GM19025 (cell line): ENCODE measurements at regions not wholly inside any gene's neighbourhood (a gene's known extent, or its start where the extent isn't known, plus 50 kb on each side); places are given as distances from the start of the nearest gene placed in this dataset.
"Not testable (repeated sequence)": the region's sequence is repeated elsewhere in the genome, so short reads cannot be mapped to it uniquely, and the experiment has no call there.

ENCODE experiments used
- ATAC-seq: cut with Tn5 transposase; IDR thresholded peaks from one replicate; pipeline ENCODE4 v1.9.1; 2021; ENCODE audit warnings: mild to moderate bottlenecking, low read depth, moderate library complexity; ENCODE audit not compliant: unreplicated experiment

DNA sequence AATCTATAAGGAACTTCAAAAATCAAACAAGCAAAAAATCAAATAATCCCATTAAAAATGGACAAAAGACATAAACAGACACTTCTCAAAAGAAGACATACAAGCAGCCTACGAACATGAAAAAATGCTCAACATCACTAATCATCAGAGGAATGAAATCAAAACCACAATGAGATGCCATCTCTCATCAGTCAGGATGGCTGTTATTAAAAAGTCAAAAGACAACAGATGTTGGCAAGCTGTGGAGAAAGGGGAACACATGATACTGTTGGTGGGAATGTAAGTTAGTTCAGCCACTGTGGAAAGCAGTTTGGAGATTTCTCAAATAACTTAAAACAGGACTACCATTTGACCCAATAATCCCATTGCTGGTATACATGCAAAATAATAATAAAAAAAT lies 226.4 kb downstream of the S1PR1 start:
- no peak for ATAC-seq

DNA sequence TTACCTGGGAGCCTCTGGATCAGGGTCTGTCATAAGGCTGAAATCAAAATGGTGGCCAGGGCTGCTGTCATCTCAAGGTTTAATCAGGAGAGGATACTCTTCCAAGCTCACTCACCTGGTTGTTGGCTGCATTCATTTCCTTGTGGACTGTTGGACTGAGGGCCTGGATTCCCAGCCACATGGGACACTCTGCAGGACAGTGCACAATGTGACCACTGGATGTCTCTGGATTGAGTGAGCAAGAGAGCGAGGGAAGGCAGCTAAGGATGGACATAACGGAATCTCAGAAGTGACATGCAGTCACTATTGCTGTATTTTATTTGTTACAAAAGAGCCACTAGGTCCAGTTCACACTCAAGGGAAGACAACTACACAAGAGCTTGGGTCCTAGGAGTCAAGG lies 229.1 kb downstream of the S1PR1 start:
- no peak for ATAC-seq

DNA sequence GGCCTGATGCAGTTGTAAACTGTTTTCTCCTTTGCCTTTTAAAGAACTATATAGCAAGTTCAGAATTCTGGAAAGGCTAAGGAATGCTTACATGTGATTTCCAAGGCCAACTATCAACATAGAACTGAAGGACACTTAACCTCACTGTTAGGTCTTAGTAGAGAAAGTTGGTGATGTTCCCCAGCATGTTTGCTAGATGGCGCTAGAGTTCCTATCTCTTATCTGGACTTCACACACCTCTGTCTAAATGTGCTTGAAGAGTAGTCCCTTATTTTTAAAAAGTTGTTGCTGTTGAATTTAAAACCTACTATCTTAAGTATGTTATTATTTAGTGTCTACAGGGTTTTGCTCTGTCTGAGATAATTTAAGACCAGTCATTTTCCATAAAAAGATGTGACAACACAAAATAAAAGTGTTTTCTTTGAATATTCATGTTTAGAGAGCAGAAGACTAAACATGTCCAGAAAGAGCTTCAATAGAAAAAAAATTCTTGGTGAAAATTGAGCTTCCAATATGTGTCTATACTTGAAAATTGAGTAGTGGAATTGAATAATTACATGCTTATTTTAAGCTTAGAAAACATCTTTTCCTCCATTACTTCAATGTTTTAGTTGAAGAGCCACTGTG lies 237.3 kb downstream of the S1PR1 start:
- ATAC-seq, result no peak

DNA sequence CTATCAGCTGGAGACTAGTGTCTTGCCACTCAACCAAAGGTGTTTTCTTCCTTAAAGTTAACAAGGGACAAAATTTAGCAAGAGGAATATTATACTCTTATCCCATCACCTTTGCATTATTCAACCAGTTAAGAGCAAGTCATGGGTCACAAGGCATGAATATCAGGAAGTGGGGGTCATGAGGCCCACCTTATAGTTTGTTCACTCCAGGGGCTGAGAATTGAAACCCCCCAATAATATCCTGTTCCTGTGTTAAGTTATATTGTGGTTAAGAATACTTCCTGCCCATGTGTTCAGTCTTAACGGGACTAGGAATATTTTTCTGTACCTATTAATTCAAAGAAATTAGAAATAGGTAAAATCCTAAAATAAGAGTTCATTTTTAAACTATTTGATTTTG lies 239.7 kb downstream of the S1PR1 start:
- no peak for ATAC-seq

DNA sequence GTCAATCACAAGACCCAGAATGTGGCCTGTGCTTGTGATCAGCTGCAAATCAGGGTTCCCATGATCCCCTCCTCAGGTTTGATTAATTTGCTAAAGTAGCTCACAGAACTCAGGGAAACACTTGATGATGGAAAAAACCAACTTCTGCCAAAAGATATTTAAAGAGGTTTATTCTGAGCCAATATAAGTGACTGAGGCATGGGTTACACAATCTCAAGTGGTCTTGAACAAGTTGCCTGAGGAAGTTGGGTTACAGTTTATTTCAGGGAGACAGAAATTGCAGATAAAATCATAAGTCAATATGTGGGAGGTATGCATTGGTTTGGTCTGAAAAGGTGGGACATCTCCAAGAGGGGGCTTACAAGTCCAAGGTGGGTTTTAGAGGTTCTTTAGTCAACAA lies 243.1 kb downstream of the S1PR1 start:
- ATAC-seq, result no peak

DNA sequence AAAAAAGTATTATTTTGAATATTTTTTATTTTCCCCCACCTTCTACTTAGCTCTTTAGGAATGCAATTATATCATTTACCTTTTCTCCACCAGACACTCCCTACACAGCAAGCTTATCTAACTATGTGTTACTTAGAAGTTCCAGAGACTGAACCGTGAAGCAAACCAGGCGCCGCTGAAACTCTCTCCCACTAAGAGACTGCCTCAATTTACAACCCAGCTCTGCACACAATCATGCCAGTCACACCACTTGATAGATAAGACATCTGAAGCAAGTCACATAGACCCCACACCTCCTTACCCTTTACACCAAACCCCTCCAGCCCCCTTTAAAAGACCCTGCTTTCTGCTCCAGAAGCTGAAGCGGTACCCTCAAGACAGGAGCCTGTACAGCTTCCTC lies 245.5 kb downstream of the S1PR1 start:
- ATAC-seq, result no peak

DNA sequence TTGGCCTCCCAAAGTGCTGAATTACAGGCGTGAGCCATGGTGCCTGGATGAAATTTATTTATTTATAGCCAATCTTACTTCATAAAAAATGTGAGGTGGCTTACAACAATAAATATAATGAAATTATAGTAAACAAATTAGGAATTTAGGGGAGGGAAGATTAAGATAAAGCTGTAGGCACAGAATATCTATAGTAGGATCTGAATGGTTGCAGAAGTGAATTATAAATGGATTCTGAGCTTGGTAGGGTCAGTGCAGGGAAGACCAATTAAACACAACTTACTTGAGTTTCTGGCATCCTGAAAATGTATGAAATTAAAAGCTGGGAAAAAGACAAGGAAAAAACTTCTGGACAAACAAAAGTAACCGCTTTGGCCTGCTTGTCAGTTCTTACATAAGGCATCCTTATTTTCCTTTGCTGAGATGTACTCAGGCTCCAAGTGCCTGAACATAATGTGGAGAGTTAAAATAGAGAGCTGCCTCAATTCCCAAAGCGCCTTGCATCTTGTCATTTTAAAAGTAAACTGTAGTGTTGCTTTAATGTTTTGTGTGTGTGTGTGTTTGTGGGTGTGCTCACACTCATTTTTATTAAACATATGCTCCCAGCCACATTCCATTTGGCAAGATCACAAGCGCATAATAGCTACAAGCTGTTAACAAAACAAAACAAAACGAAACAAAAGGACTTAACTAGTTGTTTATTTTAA lies 247.3 kb downstream of the S1PR1 start:
- no peak for ATAC-seq

DNA sequence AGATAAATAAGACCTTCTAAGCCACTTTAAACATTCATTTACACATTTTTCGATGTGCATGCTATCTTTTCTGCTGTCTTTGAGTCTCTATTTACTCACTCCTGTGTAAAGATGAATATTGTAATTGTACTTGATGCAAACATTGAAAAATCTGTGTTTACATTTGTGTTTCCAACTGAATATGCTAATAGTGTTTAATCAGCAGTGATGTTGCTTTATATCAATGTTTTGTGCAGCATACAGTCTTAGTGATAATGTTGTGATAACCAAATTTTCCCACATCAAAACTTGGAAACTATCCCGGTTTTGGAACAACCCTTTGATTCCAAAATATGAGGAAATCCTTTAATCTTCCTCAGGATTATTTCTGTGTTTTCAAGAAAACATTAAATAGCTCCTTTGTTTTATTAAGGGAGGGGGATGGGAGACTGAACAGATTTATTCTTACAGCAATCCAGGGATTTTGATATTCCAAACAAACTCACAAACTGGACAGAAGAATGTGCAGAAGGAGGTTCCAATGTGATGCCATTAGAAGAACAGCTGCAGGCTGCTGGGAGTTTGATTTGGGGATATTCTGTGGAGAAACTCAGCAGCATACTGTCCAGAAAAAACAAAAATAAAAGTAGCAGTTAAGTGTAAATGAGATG lies 248.0 kb downstream of the S1PR1 start:
- no peak for ATAC-seq

DNA sequence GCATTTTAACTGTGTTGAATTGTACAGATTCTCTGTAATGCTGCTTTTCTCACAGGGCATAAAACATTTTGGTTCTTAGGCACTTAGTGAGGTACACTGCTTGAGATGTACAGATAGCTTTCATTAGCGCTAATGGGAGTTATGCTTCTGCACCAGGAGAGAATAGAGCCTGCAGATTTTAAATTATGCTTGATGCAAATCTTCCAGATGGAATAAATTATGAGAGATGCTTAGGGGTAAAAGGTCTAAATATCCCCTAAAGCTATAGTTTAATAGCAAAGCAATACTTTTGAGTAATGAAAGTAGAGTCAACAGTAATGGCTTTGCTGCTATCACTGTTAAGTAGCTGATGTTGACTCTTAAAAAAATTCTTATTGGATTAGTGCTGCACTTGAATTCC lies 248.9 kb downstream of the S1PR1 start:
- no peak for ATAC-seq

DNA sequence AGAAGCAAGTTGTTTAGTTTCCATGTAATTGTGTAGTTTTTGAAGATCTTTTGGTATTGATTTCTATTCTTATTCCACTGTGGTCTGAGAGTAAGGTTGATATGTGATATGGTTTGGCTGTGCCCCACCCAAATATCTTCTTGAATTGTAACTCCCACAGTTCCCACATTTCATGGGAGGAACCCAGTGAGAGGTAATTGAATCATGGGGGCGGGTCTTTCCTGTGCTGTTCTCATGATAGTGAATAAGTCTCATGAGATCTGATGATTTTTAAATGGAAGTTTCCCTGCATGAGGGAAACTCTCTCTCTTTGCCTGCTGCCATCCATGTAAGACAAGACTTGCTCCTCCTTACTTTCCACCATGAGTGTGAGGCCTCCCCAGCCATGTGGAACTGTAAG lies 255.3 kb downstream of the S1PR1 start:
- ATAC-seq, result not testable (repeated sequence)

DNA sequence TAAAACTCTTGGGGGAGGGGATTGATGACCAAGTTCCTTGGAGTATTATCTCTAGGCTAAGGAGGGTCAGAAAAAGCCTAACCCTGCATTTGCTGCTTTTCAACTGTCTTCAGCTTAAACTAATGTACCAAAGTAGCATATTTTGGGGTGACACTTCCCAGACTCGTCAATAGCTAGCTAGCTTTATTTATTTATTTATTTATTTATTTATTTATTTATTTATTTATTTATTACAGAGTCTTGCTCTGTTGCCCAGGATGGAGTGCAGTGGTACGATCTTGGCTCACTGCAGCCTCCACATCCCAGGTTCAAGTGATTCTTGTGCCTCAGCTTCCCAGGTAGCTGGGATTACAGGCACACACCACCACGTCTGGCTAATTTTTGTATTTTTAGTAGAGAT lies 257.1 kb downstream of the S1PR1 start:
- ATAC-seq, result not testable (repeated sequence)

DNA sequence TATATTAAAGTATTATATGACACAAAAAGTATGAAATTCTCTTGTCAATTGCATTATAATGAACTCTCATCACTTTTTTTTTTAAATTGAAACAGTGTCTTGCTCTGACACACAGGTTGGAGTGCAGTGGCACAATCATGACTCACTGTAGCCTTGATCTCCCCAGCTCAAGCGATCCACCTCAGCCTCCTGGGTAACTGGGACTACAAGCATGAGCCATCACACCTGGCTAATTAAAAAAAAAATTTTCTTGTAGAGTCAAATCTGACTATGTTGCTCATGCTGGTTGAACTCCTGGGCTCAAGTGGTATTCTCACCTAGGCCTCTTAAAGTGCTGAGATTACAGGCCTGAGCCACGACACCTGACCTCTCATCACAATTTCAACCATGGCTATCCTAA lies 259.3 kb downstream of the S1PR1 start:
- ATAC-seq, result no peak

DNA sequence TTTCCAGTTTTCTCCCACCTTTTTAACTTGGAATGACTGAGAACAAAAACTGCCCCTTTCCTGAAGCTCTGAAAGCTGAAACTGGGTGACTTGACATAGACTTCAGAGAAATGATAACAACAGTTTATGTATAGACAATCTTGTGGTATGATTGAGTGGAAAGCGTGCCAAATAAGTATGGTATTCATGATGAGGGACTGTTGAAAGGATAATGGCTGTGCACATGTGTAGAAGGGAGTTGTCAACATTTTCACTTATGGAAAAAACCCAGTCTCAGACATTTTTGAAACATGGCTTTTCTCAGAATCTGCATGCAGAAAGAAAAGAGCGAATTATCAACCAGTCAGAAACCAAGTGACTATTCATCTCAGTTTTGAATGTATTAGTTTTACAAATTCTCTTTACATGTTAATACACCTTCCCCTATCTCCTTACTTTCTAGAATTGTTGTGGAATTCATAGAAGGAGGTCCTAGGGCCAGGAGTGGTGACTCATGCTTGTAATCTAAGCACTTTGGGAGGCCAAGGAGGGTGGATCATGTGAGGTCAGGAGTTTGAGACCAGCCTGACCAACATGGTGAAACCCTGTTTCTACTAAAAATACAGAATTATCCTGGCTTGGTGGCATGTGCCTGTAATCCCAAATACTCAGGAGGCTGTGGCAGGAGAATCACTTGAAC lies 261.2 kb downstream of the S1PR1 start:
- ATAC-seq, result no peak

DNA sequence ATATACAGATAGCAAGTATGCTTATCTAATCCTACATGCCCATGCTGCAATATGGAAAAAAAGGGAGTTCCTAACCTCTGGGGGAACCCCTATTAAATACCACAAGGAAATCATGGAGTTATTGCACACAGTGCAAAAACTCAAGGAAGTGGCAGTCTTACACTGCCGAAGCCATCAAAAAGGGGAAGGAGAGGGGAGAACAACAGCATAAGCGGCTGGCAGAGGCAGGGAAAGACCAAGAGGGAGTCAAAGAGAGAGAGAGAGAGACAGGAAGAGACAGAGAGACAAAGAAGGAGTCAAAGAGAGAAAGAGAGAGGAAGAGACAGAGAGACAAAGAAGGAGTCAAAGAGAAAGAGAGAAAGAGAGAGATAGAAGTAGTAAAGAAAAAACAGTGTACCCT lies 267.3 kb downstream of the S1PR1 start:
- ATAC-seq, result not testable (repeated sequence)

DNA sequence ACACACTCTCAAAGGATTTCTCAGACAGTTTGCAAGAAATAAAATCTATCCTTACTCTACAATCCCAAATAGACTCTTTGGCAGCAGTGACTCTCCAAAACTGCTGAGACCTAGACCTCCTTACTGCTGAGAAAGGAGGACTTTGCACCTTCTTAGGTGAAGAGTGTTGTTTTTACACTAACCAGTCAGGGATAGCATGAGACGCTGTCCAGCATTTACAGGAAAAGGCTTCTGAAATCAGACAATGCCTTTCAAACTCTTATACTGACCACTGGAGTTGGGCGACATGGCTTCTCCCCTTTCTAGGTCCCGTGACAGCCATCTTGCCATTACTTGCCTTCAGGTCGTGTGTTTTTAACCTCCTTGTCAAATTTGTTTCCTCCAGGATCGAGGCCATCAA lies 268.4 kb downstream of the S1PR1 start:
- ATAC-seq, result not testable (repeated sequence)

DNA sequence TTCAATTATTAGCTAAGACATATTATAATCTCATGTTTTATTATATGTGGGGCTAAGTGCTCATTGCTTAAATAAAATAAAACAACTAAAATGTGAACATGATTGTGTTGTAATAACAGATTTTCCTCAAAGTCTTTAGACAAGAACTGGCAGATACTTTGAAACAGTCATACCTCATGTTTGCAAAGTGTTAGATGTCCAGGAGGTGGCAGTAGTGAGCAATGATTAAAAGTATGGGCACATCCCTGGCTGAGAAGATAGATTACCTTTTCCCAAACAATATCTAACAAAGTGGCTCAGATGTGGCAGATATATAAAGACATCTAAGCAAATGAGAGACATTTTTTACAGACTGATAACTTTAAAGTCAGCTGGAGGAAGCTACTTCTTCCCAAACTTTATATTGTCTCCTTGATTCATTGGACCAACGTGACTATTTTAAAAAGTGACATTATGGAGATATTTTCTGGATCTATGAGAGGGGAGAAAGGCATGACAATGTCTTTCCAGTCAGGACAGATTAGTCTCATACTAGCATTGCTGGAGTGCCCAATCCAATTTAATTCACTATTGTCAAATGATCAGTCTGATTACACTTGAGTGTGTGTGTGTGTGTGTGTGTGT lies 269.8 kb downstream of the S1PR1 start:
- ATAC-seq, result no peak

DNA sequence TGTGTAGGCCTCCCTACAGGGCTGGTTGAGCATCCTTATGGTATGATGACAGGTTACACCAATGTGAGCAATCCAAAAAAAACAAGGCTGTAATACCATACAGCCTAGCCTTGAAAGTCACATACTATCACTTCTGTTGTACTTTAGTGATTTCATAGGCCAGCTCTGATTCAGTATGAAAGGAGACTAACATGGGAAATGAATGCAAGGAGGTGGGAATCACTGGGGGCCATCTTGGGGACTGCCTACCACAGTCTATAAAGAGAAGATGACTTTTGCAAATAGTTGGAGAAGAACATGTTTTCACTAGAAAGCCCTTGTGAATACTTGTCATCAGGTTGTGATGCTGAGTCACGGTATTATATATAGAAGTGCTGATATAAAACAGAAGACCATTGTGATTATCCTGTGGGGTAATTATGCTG lies 270.7 kb downstream of the S1PR1 start:
- ATAC-seq, result no peak

DNA sequence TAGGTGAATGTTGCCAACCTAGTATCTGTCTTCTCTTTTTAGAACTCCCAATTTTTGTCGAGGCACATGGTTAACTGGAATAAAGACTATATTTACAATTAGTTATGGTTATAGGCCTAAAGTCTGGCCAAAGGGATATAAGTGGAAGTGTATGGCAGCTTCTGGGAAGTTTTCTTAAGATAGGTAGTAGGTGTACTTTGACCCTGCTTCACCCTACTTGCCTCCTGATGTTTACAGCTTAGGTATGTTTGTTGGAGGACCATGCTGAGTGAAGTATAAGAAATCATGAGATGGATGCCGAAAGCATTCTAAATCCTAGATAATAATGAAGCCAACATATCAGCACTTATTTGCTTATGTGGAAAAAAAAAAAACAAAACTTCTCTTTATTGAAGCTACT lies 272.1 kb downstream of the S1PR1 start:
- ATAC-seq, result no peak

DNA sequence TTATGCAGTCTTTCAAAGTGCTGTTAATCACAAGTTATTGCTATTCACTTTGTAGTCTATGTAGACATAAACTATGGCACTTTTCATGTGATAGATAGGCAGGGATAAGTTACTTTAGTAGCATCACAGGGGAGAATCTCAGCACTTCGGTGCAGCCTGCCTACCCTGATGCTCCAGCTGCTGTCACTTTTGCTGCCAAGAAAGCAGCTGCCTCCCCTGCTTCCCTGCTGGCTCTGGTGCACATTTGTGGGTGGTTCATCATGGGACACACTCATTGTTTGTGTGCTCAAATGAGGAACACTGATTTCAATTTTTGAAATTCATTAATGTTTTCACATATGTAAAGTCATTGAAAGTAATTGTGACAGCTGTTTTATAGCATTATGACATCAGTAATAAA lies 272.6 kb downstream of the S1PR1 start:
- ATAC-seq, result no peak

DNA sequence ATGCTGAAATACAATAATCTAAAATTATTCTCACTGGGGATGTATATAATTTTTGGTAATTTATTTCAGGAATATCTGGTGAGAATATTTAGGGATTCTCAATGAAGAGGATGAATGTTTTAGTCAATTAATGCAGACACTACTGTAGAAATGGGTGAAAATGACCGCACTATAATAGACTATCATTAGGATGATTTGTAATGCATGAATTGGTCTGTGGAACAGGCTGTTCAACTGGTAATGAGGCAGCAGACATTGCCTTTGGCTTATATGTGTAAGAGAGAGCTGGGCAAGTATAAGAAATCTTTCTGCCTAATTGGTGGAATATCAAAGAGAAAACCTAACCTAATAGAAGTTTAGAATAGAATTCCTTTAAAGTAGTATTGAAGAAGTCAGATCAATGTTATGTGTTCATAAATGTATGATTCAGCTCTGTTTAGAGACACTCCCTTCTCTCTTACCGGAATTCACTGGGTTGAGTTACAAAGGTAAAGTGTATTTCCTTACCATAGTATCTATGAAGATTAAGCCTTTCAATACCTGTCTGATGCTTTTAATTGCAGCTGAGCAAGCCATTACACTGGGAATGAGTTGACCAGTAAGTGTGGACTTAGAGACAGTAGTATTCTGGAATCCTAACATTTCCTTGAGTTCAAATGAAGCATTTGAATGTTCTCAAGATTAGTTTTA lies 274.5 kb downstream of the S1PR1 start:
- no peak for ATAC-seq
